H1 (cell line): ENCODE measurements at regions not wholly inside any gene's neighbourhood (a gene's known extent, or its start where the extent isn't known, plus 50 kb on each side); places are given as distances from the start of the nearest gene placed in this dataset.

Source experiments
- CTCF ChIP-seq, 3 experiments: IDR thresholded peaks; 1 replicate in 2 of 3; 2 replicates in 1 of 3; pipeline versions ENCODE4 v1.5.1 to v1.6.1; 2011; ENCODE audit warnings: low read length in 3 of 3, mild to moderate bottlenecking in 3 of 3, inconsistent platforms in 2 of 3, low read depth in 1 of 3, moderate library complexity in 1 of 3; ENCODE audit not compliant: insufficient read depth in 1 of 3; ENCODE audit errors: control extremely low read depth in 1 of 3
- NANOG ChIP-seq: IDR thresholded peaks from 2 replicates; pipeline ENCODE4 v1.6.1; 2011; ENCODE audit warnings: low read length, low read depth, mild to moderate bottlenecking, inconsistent platforms; ENCODE audit not compliant: insufficient read depth, poor library complexity, severe bottlenecking
- POLR2A ChIP-seq, 2 experiments: IDR thresholded peaks; 1 replicate in 1 of 2; 2 replicates in 1 of 2; pipeline ENCODE4 v1.6.1; 2011; ENCODE audit warnings: low read depth in 2 of 2, low read length in 2 of 2, mild to moderate bottlenecking in 2 of 2; ENCODE audit errors: control extremely low read depth in 1 of 2

DNA sequence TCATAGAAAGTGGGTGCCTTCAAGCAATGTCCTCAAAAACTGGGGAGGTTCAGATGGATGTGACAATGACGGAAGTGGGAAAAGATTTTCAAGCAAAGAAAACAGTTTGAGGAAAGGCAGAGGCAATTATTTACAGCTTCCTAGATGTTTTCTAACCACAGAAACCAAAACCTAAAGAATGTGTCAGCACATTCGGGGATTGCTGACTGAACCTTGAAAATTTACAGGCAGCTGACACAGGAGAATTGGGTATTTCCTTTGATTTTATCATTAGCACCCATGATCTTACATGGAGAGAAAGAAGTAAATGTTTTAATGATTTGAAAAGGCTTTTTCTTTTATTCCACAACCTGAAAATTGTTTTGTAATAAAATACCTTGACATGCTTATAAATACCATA is 369.0 kb downstream of the ACTL7B start:
- TF ChIP-seq NANOG (no peak), CTCF (IDR thresholded peaks at IDR 0.05; ENCODE audit: control extremely low read depth in 1 of 3, insufficient read depth in 1 of 3, low read depth in 1 of 3, low read length in 3 of 3) (no peak), POLR2A (IDR thresholded peaks at IDR 0.05; ENCODE audit: control extremely low read depth in 1 of 2, low read depth in 2 of 2, low read length in 2 of 2) (no peak)
